ENCODE measurements at regions not wholly inside any gene's neighbourhood (a gene's known extent, or its start where the extent isn't known, plus 50 kb on each side); places are given as distances from the start of the nearest gene placed in this dataset.

GRCh38 chr6:4575714-4576113 is 200.5 kb upstream of the CDYL start:
- no peak for TF ChIP-seq CTCF (IDR thresholded peaks at IDR 0.05; ENCODE audit: low read length)
- TF ChIP-seq EZH2 (IDR thresholded peaks at IDR 0.05; ENCODE audit: borderline replicate concordance, low read length), result no peak

All from OCI-LY1 (cell line).